HepG2 (cell line): ENCODE measurements at regions not wholly inside any gene's neighbourhood (a gene's known extent, or its start where the extent isn't known, plus 50 kb on each side); places are given as distances from the start of the nearest gene placed in this dataset.
"Not testable (repeated sequence)": the region's sequence is repeated elsewhere in the genome, so short reads cannot be mapped to it uniquely, and the experiment has no call there.

Source experiments
- CENPT ChIP-seq: sonication (generic); formaldehyde crosslinking; IDR thresholded peaks from 2 replicates; pipeline ENCODE4 v1.8.0; 2022; ENCODE audit warnings: low read depth, mild to moderate bottlenecking, moderate library complexity, missing genetic modification reagents
- MAZ ChIP-seq, 2 experiments: sonication (generic) in 1 of 2; formaldehyde crosslinking in 1 of 2; IDR thresholded peaks; 2 replicates each; pipeline versions ENCODE4 v1.5.0 to v1.6.1; 2012 to 2020; ENCODE audit warnings: low read depth in 2 of 2, mild to moderate bottlenecking in 2 of 2, borderline replicate concordance in 1 of 2, improper control_type of control experiment in 1 of 2, low read length in 1 of 2, missing genetic modification reagents in 1 of 2, moderate library complexity in 1 of 2
- RFX5 ChIP-seq: IDR thresholded peaks from 2 replicates; pipeline ENCODE4 v1.6.1; 2011; ENCODE audit warnings: low read depth, low read length, improper control_type of control experiment
- ZFP36 ChIP-seq: fragments of 150-350 bp; IDR thresholded peaks from 2 replicates; pipeline ENCODE4 v1.6.1; 2018; ENCODE audit warnings: borderline replicate concordance, low read length, low read depth; ENCODE audit not compliant: partially characterized antibody
- ZSCAN21 ChIP-seq: sonication (generic); formaldehyde crosslinking; IDR thresholded peaks from 2 replicates; pipeline ENCODE4 v1.8.0; 2022; ENCODE audit warnings: mild to moderate bottlenecking, missing genetic modification reagents, moderate library complexity, borderline replicate concordance
- TF ChIP-seq, protein P1 (sequence below): sonication (generic); formaldehyde crosslinking; IDR thresholded peaks from 2 replicates; pipeline ENCODE4 v1.5.1; 2020; ENCODE audit warnings: mild to moderate bottlenecking, missing genetic modification reagents
- TF ChIP-seq, protein P2 (sequence below): sonication (generic); formaldehyde crosslinking; IDR thresholded peaks from 2 replicates; pipeline ENCODE4 v1.5.0; 2020; ENCODE audit warnings: mild to moderate bottlenecking, missing genetic modification reagents, moderate library complexity
- TF ChIP-seq, protein P3 (sequence below): sonication (generic); formaldehyde crosslinking; conservative IDR thresholded peaks from 2 replicates; pipeline ENCODE4 v1.4.0; 2020; ENCODE audit warnings: missing genetic modification reagents

DNA sequence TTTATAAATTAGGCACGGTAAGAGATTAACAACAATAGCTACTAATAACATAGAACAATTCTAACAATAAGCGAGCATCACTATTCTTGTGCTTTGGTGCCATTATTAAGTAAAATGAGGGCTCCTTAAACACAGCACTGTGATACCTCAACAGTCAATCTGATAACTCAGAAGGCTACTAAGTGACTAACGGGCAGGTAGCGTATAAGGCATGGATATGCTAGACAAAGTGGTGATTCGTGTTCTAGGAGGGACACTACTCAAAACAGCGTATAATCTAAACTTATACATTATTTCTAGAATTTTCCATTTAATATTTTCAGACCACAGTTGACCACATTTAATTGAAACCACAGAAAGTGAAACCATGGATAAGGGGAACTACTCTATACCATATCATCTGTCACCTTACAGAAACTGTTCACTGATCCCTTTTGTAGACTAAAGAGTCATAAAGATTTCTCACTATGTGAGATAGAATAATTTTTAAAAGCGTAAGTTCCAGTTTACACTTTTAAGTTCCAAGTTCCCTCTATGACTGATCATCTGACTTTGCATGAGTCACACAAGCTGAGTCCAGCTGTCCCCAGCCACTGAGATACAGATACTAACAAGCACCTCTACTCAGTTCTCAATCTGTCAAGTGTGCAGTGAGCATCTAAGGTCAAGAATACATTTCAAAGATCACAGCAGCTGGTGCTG is 181.9 kb downstream of the SPATA31A6 start:
- TF ChIP-seq ZSCAN21; RFX5; ZFP36; CENPT; MAZ (IDR thresholded peaks at IDR 0.05; ENCODE audit: borderline replicate concordance, low read depth, low read length); MAZ (CRISPR knock-in tag; IDR thresholded peaks at IDR 0.05; ENCODE audit: low read depth): not testable (repeated sequence)
- TF ChIP-seq, protein P1, sequence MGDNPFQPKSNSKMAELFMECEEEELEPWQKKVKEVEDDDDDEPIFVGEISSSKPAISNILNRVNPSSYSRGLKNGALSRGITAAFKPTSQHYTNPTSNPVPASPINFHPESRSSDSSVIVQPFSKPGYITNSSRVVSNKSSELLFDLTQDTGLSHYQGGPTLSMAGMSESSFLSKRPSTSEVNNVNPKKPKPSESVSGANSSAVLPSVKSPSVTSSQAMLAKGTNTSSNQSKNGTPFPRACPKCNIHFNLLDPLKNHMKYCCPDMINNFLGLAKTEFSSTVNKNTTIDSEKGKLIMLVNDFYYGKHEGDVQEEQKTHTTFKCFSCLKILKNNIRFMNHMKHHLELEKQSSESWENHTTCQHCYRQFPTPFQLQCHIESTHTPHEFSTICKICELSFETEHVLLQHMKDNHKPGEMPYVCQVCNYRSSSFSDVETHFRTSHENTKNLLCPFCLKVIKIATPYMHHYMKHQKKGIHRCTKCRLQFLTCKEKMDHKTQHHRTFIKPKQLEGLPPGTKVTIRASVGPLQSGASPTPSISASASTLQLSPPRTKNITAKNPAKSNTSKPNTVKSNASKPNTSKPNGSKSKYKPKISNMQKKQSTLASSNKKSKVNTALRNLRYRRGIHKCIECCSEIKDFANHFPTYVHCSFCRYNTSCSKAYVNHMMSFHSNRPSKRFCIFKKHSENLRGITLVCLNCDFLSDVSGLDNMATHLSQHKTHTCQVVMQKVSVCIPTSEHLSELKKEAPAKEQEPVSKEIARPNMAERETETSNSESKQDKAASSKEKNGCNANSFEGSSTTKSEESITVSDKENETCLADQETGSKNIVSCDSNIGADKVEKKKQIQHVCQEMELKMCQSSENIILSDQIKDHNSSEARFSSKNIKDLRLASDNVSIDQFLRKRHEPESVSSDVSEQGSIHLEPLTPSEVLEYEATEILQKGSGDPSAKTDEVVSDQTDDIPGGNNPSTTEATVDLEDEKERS, result not testable (repeated sequence)
- TF ChIP-seq, protein P2, sequence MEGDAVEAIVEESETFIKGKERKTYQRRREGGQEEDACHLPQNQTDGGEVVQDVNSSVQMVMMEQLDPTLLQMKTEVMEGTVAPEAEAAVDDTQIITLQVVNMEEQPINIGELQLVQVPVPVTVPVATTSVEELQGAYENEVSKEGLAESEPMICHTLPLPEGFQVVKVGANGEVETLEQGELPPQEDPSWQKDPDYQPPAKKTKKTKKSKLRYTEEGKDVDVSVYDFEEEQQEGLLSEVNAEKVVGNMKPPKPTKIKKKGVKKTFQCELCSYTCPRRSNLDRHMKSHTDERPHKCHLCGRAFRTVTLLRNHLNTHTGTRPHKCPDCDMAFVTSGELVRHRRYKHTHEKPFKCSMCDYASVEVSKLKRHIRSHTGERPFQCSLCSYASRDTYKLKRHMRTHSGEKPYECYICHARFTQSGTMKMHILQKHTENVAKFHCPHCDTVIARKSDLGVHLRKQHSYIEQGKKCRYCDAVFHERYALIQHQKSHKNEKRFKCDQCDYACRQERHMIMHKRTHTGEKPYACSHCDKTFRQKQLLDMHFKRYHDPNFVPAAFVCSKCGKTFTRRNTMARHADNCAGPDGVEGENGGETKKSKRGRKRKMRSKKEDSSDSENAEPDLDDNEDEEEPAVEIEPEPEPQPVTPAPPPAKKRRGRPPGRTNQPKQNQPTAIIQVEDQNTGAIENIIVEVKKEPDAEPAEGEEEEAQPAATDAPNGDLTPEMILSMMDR (CRISPR knock-in tag), result not testable (repeated sequence)
- TF ChIP-seq, protein P3, sequence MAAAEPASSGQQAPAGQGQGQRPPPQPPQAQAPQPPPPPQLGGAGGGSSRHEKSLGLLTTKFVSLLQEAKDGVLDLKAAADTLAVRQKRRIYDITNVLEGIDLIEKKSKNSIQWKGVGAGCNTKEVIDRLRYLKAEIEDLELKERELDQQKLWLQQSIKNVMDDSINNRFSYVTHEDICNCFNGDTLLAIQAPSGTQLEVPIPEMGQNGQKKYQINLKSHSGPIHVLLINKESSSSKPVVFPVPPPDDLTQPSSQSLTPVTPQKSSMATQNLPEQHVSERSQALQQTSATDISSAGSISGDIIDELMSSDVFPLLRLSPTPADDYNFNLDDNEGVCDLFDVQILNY (CRISPR knock-in tag), result not testable (repeated sequence)
